ENCODE measurements at regions not wholly inside any gene's neighbourhood (a gene's known extent, or its start where the extent isn't known, plus 50 kb on each side); places are given as distances from the start of the nearest gene placed in this dataset.

DNA sequence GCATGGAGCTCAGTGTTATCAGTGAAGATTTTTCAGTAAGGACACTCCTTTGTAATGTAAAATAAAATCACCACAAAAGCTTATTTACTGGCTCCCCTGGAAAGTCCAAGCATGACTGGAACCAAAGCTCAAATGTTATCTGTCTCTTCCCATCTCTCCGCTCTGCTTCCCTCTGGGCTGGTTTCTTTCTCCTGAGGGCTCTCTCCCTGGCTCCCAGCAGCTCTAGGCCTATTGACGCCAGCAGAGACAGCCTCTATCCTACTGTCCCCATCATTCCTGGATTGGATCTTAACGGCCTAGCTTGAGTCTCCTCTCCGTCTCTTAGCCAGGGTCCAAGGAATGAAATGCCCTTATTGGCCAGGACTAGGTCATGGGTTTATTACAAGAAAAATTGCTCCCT lies 86.1 kb downstream of the TMEM167A start:
- Mint-ChIP-seq H3K4me1 (no peaks in the 10 kb centered on the region), H3K27me3 (ENCODE audit: insufficient read depth, low read depth) (no peaks in the 10 kb centered on the region), H3K4me3 (no peak overlapping the region), H3K27ac (no peak overlapping the region), H3K36me3 (no peaks in the 10 kb centered on the region), H3K9me3 (no peaks in the 10 kb centered on the region)
- no peaks in the 10 kb centered on the region for H4K20me1 ChIP-seq (ENCODE audit: low read depth)
- H2AFZ ChIP-seq (replicated peaks): no peak overlapping the region
- H3K4me1 ChIP-seq: no peaks in the 10 kb centered on the region
- H3K4me3 ChIP-seq: no peak overlapping the region
- no peaks in the 10 kb centered on the region for H3F3A ChIP-seq (ENCODE audit: low read depth)
- H3K79me2 ChIP-seq (ENCODE audit: low read depth): no peaks in the 10 kb centered on the region
- no peak overlapping the region for H3K9ac ChIP-seq
- no peaks in the 10 kb centered on the region for H3K36me3 ChIP-seq
- TF ChIP-seq, protein P1, sequence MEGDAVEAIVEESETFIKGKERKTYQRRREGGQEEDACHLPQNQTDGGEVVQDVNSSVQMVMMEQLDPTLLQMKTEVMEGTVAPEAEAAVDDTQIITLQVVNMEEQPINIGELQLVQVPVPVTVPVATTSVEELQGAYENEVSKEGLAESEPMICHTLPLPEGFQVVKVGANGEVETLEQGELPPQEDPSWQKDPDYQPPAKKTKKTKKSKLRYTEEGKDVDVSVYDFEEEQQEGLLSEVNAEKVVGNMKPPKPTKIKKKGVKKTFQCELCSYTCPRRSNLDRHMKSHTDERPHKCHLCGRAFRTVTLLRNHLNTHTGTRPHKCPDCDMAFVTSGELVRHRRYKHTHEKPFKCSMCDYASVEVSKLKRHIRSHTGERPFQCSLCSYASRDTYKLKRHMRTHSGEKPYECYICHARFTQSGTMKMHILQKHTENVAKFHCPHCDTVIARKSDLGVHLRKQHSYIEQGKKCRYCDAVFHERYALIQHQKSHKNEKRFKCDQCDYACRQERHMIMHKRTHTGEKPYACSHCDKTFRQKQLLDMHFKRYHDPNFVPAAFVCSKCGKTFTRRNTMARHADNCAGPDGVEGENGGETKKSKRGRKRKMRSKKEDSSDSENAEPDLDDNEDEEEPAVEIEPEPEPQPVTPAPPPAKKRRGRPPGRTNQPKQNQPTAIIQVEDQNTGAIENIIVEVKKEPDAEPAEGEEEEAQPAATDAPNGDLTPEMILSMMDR (IDR thresholded peaks at IDR 0.05): no peak
- TF ChIP-seq EZH2phosphoT487 (IDR thresholded peaks at IDR 0.05) (no peak), EZH2 (IDR thresholded peaks at IDR 0.05) (no peak)
- H3K4me2 ChIP-seq: no peak overlapping the region
- H3K27ac ChIP-seq: no peak overlapping the region
- H3K9me3 ChIP-seq (ENCODE audit: low read depth): no peaks in the 10 kb centered on the region
- H3K27me3 ChIP-seq: no peaks in the 10 kb centered on the region
- no peak for DNase-seq (ENCODE audit: low spot score)

DNA sequence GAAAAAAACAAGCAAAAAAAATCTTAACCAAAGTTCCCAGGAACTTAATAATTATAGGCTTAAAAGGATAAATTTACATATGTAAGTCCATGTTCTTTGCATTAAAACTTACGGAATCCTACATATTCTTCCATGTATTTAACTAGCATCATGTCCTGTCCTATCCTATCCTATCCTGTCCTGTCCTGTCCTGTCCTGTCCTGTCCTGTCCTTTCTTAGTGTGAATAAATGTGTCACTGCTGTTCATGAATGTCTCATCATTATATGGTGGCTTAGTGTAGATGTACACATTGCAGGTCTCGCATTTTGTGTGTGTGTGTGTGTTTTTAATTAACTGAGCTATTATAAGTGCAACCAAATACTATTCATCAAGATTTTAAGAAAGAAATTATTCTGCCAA lies 90.0 kb downstream of the TMEM167A start:
- Histone ChIP-seq H3K36me3 (no peaks in the 10 kb centered on the region), H3K4me1 (peaks cover 15% of the 10 kb centered on the region), H4K20me1 (ENCODE audit: low read depth) (no peaks in the 10 kb centered on the region), H3K27me3 (no peaks in the 10 kb centered on the region), H3F3A (ENCODE audit: low read depth) (no peaks in the 10 kb centered on the region), H3K9ac (no peak overlapping the region), H3K4me3 (no peak overlapping the region), H3K9me3 (ENCODE audit: low read depth) (no peaks in the 10 kb centered on the region), H3K4me2 (no peak overlapping the region), H3K79me2 (ENCODE audit: low read depth) (no peaks in the 10 kb centered on the region), H3K27ac (no peak overlapping the region), H2AFZ (replicated peaks) (no peak overlapping the region)
- Mint-ChIP-seq H3K36me3 (no peaks in the 10 kb centered on the region), H3K4me3 (no peak overlapping the region), H3K9me3 (no peaks in the 10 kb centered on the region), H3K27ac (peak overlapping the region; percentile 2), H3K27me3 (ENCODE audit: insufficient read depth, low read depth) (peaks cover 2% of the 10 kb centered on the region), H3K4me1 (peaks cover 10% of the 10 kb centered on the region)
- no peak for DNase-seq (ENCODE audit: low spot score)
- TF ChIP-seq EZH2 (IDR thresholded peaks at IDR 0.05) (no peak), EZH2phosphoT487 (IDR thresholded peaks at IDR 0.05) (no peak)
- TF ChIP-seq, protein P1 (IDR thresholded peaks at IDR 0.05): no peak

DNA sequence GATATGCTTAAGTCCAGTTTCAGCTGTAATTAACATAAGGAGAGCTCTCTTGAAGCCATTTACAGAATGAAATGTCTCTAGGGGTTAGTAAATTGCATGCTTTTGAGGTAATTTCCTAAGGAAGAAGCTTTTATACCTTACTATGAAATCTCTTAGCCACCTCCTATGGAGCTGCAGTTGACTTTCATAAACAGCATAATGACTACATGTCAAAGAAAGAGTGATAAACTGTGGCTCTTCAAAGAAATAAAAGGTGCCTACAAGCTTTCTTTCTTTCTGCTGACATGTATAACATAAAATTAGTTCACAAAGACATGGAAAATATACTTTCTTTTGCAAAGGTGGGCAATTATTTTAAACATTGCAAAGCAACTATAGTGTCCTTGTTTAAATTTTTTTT lies 90.8 kb downstream of the TMEM167A start:
- no peak overlapping the region for H3K27ac Mint-ChIP-seq
- H3K36me3 ChIP-seq: no peaks in the 10 kb centered on the region
- TF ChIP-seq, protein P1 (IDR thresholded peaks at IDR 0.05): no peak
- no peak for TF ChIP-seq EZH2phosphoT487 (IDR thresholded peaks at IDR 0.05)
- TF ChIP-seq EZH2 (IDR thresholded peaks at IDR 0.05): no peak
- H3K4me2 ChIP-seq: no peak overlapping the region
- H3K79me2 ChIP-seq (ENCODE audit: low read depth): no peaks in the 10 kb centered on the region
- H3K9me3 ChIP-seq (ENCODE audit: low read depth): no peaks in the 10 kb centered on the region
- H3K36me3 Mint-ChIP-seq: no peaks in the 10 kb centered on the region
- H3F3A ChIP-seq (ENCODE audit: low read depth): no peaks in the 10 kb centered on the region
- no peak overlapping the region for H3K4me3 Mint-ChIP-seq
- H3K27me3 ChIP-seq: no peaks in the 10 kb centered on the region
- H3K27me3 Mint-ChIP-seq (ENCODE audit: insufficient read depth, low read depth): peaks cover 2% of the 10 kb centered on the region
- no peaks in the 10 kb centered on the region for H3K9me3 Mint-ChIP-seq
- peaks cover 10% of the 10 kb centered on the region for H3K4me1 Mint-ChIP-seq
- DNase-seq (ENCODE audit: low spot score): no peak
- no peaks in the 10 kb centered on the region for H4K20me1 ChIP-seq (ENCODE audit: low read depth)
- H3K27ac ChIP-seq: no peak overlapping the region
- H3K9ac ChIP-seq: no peak overlapping the region
- H2AFZ ChIP-seq (replicated peaks): no peak overlapping the region
- H3K4me1 ChIP-seq: peaks cover 15% of the 10 kb centered on the region
- H3K4me3 ChIP-seq: no peak overlapping the region
